ENCODE measurements at regions not wholly inside any gene's neighbourhood (a gene's known extent, or its start where the extent isn't known, plus 50 kb on each side); places are given as distances from the start of the nearest gene placed in this dataset.

GRCh38 chr20:56802805-56803204 lies 173.7 kb downstream of the TFAP2C start:
- no peak for DNase-seq

GRCh38 chr20:56805313-56805712 lies 176.2 kb downstream of the TFAP2C start:
- no peak for DNase-seq

- no peak for DNase-seq
Measured at GRCh38 chr20:56805966-56806365, 176.9 kb downstream of the TFAP2C start.

GRCh38 chr20:56806952-56807517 lies 177.9 kb downstream of the TFAP2C start:
- no peak for DNase-seq

- no peak for DNase-seq
Measured at GRCh38 chr20:56808117-56808725, 179.1 kb downstream of the TFAP2C start.

GRCh38 chr20:56808732-56809131 lies 179.6 kb downstream of the TFAP2C start:
- DNase-seq: no peak

GRCh38 chr20:56809668-56810067 lies 180.6 kb downstream of the TFAP2C start:
- DNase-seq: no peak

GRCh38 chr20:56810141-56810540 lies 181.0 kb downstream of the TFAP2C start:
- no peak for DNase-seq

GRCh38 chr20:56815796-56816195 lies 186.7 kb downstream of the TFAP2C start:
- no peak for DNase-seq

GRCh38 chr20:56816349-56816748 lies 187.2 kb downstream of the TFAP2C start:
- no peak for DNase-seq

- no peak for DNase-seq
Measured at GRCh38 chr20:56817780-56818675, 188.9 kb downstream of the TFAP2C start.

- DNase-seq: no peak
Measured at GRCh38 chr20:56820984-56821383, 191.9 kb downstream of the TFAP2C start.

GRCh38 chr20:56826306-56826704 lies 197.2 kb downstream of the TFAP2C start:
- DNase-seq: no peak

- no peak for DNase-seq
Measured at GRCh38 chr20:56826705-56827665, 197.9 kb downstream of the TFAP2C start.

GRCh38 chr20:56827763-56828162 lies 198.7 kb downstream of the TFAP2C start:
- DNase-seq: no peak

GRCh38 chr20:56828402-56828801 lies 199.3 kb downstream of the TFAP2C start:
- DNase-seq: no peak

- DNase-seq: no peak
Measured at GRCh38 chr20:56829788-56830385, 200.8 kb downstream of the TFAP2C start.

- DNase-seq: no peak
Measured at GRCh38 chr20:56831795-56832194, 202.7 kb downstream of the TFAP2C start.

GRCh38 chr20:56833427-56833826 lies 204.3 kb downstream of the TFAP2C start:
- DNase-seq: no peak

- no peak for DNase-seq
Measured at GRCh38 chr20:56835829-56836550, 206.9 kb downstream of the TFAP2C start.

- DNase-seq: no peak
Measured at GRCh38 chr20:56839222-56839621, 210.1 kb downstream of the TFAP2C start.
